ENCODE measurements at regions not wholly inside any gene's neighbourhood (a gene's known extent, or its start where the extent isn't known, plus 50 kb on each side); places are given as distances from the start of the nearest gene placed in this dataset.

DNA sequence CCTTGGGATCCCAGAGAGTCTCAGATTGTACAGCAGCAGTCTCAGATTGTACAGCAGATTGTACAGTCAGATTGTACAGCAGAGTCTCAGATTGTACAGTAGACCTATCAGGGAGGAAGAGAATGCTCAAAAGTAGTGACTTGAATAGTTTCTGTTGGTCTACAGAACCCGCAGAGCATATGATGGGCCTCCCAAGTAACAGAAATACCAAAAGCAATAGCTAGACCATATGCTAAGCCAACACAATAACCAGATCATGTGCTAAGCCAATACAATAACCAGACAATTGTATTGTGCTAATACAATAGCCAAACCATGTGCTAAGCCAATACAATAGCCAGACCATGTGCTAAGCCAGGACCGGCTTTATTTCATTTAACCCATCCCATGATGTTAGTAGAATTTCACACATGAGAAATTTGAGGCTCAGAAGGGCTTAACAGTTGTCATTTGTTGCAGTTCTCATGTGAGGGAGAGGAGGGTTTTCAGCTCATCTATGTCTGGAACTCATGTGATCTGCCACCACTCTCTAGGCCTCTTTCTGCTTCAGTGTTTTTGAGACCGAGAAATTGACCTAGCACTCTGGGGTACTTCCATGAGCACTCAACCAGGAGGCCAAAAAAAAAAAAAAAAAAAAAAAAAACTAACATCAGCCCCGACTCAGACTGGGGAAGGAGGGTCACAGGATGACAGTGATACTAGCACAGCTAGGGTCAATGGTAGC is 144.0 kb downstream of the SOX9 start (continued):
- TF ChIP-seq REST (IDR thresholded peaks at IDR 0.05) (no peak), YY1 (IDR thresholded peaks at IDR 0.05) (no peak), HNF4A (conservative IDR thresholded peaks at IDR 0.05) (no peak)

DNA sequence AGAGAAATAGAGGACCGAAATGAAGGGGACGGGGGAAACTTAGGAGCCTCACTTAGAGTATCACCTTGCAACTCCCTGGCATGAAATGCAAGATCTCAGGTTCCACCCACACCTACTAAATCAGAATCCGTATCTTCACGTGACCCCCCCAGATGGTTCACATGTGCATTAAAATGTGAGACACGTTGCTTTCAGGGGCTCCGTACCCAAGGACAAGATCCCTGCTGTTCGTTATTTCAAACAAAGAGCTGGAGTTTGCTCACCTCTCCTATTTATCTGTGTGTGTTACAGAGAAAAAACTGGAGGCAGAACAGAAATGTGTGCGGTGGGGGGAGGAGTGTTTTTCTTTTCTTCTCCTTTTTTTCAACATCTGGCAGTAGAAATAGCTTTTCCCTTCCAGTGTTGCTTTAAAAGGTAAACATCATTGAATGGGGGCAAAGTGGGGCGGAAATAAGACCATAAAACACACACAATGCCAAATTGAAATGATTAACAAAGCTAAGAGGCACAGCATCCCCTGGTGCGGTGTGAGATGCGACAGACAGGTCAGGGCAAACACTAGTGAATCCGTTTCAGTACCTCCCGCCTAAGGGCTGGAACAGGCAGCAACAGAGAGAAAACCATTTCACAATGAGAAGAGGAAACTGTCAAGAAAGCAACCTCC is 145.4 kb downstream of the SOX9 start:
- H3K4me3 ChIP-seq (ENCODE audit: low read depth in 1 of 3, low read length in 3 of 3), result no peak overlapping the region
- DNase-seq (ENCODE audit: low spot score), result no peak

DNA sequence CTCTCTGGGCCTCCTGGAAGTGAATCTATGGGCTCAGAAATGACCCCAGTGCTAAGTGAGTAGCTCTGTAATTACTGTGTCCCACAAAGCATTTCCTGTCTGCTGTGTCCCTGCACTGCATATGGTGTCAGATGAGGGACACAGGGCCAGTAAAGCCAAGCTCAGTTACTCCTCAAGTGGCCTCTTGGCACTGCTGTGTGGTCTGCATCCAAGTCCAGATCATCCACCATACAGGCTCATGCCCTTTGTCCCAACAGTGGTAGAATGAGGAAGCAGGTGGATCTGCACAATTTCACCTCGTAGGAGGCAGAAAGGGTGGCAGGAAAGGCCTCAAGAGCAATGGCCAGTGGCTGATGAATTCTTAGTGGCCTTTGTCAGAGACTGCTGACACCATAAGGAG is 146.8 kb downstream of the SOX9 start:
- WGBS, result 49% methylated on average over 1 of the region's 1 CpG
- H3K9me3 ChIP-seq (ENCODE audit: control insufficient read depth in 4 of 4, low read length in 3 of 4), result peaks cover 0 to 5% (median 0%) of the 10 kb centered on the region in 4 donors
- H3K4me3 ChIP-seq (ENCODE audit: low read depth in 1 of 3, low read length in 3 of 3), result no peak overlapping the region
- H3K27me3 ChIP-seq (ENCODE audit: control insufficient read depth in 4 of 4, insufficient read depth in 4 of 4, low read length in 3 of 4), result peaks cover 0 to 14% (median 0%) of the 10 kb centered on the region in 4 donors
- H3K27ac ChIP-seq (ENCODE audit: low read depth in 1 of 2, low read length in 2 of 2), result no peak overlapping the region
- H3K4me1 ChIP-seq (ENCODE audit: control insufficient read depth in 4 of 4, insufficient read depth in 4 of 4, low read length in 3 of 4), result no peaks in the 10 kb centered on the region
- TF ChIP-seq ZBTB33 (IDR thresholded peaks at IDR 0.05) (no peak), REST (IDR thresholded peaks at IDR 0.05) (no peak), TAF1 (conservative IDR thresholded peaks at IDR 0.05) (no peak), JUND (IDR thresholded peaks at IDR 0.05) (no peak), GABPA (IDR thresholded peaks at IDR 0.05 in 1 of 2, conservative IDR thresholded peaks at IDR 0.05 in 1 of 2) (no peak)
- TF ChIP-seq, protein P1, sequence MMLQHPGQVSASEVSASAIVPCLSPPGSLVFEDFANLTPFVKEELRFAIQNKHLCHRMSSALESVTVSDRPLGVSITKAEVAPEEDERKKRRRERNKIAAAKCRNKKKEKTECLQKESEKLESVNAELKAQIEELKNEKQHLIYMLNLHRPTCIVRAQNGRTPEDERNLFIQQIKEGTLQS (IDR thresholded peaks at IDR 0.05), result no peak
- no peaks in the 10 kb centered on the region for H3K36me3 ChIP-seq (ENCODE audit: control insufficient read depth in 4 of 4, insufficient read depth in 3 of 4, low read depth in 1 of 4, low read length in 3 of 4)
- no peak overlapping the region for H3K9ac ChIP-seq (ENCODE audit: low read depth in 1 of 2, low read length in 2 of 2)
- no peak for DNase-seq (ENCODE audit: low spot score)

More for the DNA sequence above, 145.4 kb downstream of the SOX9 start:
- Histone ChIP-seq H3K9ac (ENCODE audit: low read depth in 1 of 2, low read length in 2 of 2) (no peak overlapping the region), H3K27ac (ENCODE audit: low read depth in 1 of 2, low read length in 2 of 2) (no peak overlapping the region), H3K27me3 (ENCODE audit: control insufficient read depth in 4 of 4, insufficient read depth in 4 of 4, low read length in 3 of 4) (peaks cover 0 to 14% (median 0%) of the 10 kb centered on the region in 4 donors), H3K4me1 (ENCODE audit: control insufficient read depth in 4 of 4, insufficient read depth in 4 of 4, low read length in 3 of 4) (no peaks in the 10 kb centered on the region), H3K9me3 (ENCODE audit: control insufficient read depth in 4 of 4, low read length in 3 of 4) (peaks cover 0 to 5% (median 0%) of the 10 kb centered on the region in 4 donors), H3K36me3 (ENCODE audit: control insufficient read depth in 4 of 4, insufficient read depth in 3 of 4, low read depth in 1 of 4, low read length in 3 of 4) (no peaks in the 10 kb centered on the region)
- 27% methylated on average over 13 of the region's 13 CpGs for WGBS
- TF ChIP-seq RXRA (IDR thresholded peaks at IDR 0.05), result no peak
- TF ChIP-seq FOXA2 (IDR thresholded peaks at IDR 0.05), result no peak

All from liver (tissue), 7 donors.